ENCODE measurements at regions not wholly inside any gene's neighbourhood (a gene's known extent, or its start where the extent isn't known, plus 50 kb on each side); places are given as distances from the start of the nearest gene placed in this dataset.

GRCh38 chr17:20922128-20922670 is 120.6 kb downstream of the USP22 start:
- TF ChIP-seq CTCF (IDR thresholded peaks at IDR 0.05) (no peak), POLR2A (IDR thresholded peaks at IDR 0.05) (no peak), POLR2AphosphoS5 (IDR thresholded peaks at IDR 0.05) (no peak)
- WGBS: 69% methylated on average over 1 of the region's 1 CpG
- no peaks in the 10 kb centered on the region for H3K27me3 ChIP-seq (replicated peaks; ENCODE audit: insufficient read depth)
- no peaks in the 10 kb centered on the region for H3K9me3 ChIP-seq
- intact Hi-C loops (cut with DNase I): no loop called here
- no peak for DNase-seq (ENCODE audit: low spot score)
- no peaks in the 10 kb centered on the region for H3K36me3 ChIP-seq
- H3K27ac ChIP-seq: peak overlapping the region in 1 of 2 donors; percentile 48
- H3K4me1 ChIP-seq (replicated peaks): no peaks in the 10 kb centered on the region
- H3K4me3 ChIP-seq: no peak overlapping the region

DNA sequence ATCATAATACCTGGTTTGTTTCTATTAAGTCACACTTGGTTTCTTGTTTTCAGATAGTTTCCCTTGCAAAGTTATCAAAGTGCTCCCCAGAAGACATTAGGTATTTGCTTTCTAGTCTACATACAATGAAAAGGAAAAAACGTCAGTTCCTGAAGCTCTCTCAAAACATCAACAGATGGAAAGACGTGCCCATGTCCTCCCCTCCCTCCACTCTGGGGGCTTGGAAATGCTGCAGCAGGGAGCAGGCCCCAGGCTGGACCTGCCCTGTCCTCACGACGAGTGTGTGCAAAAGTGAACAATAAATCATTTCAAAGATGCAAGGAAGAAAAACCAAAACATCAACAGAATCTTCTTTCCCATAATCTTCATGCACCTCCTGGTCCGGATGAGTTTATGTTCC is 118.5 kb downstream of the USP22 start:
- WGBS: 41% methylated on average over 5 of the region's 5 CpGs
- H3K36me3 ChIP-seq: no peaks in the 10 kb centered on the region
- H3K27me3 ChIP-seq (replicated peaks; ENCODE audit: insufficient read depth): no peaks in the 10 kb centered on the region
- H3K4me1 ChIP-seq (replicated peaks): no peaks in the 10 kb centered on the region
- intact Hi-C loops (cut with DNase I): no loop called here
- H3K9me3 ChIP-seq: no peaks in the 10 kb centered on the region
- no peak for DNase-seq (ENCODE audit: low spot score)
- H3K4me3 ChIP-seq: no peak overlapping the region
- H3K27ac ChIP-seq: peak overlapping the region in 1 of 2 donors; percentile 28
- TF ChIP-seq POLR2AphosphoS5 (IDR thresholded peaks at IDR 0.05) (no peak), POLR2A (IDR thresholded peaks at IDR 0.05) (no peak), CTCF (IDR thresholded peaks at IDR 0.05) (no peak)

GRCh38 chr17:20925091-20925490 is 117.7 kb downstream of the USP22 start:
- Histone ChIP-seq H3K4me1 (replicated peaks) (no peaks in the 10 kb centered on the region), H3K9me3 (no peaks in the 10 kb centered on the region), H3K27me3 (replicated peaks; ENCODE audit: insufficient read depth) (no peaks in the 10 kb centered on the region), H3K36me3 (no peaks in the 10 kb centered on the region), H3K4me3 (no peak overlapping the region), H3K27ac (no peak overlapping the region)
- 95% methylated on average over 3 of the region's 3 CpGs for WGBS
- no peak for DNase-seq (ENCODE audit: low spot score)
- intact Hi-C loops (cut with DNase I): no loop called here
- TF ChIP-seq CTCF (IDR thresholded peaks at IDR 0.05) (no peak), POLR2AphosphoS5 (IDR thresholded peaks at IDR 0.05) (no peak), POLR2A (IDR thresholded peaks at IDR 0.05) (no peak)

- no peak for TF ChIP-seq CTCF (IDR thresholded peaks at IDR 0.05)
- TF ChIP-seq POLR2A (IDR thresholded peaks at IDR 0.05): no peak
- no peak for TF ChIP-seq POLR2AphosphoS5 (IDR thresholded peaks at IDR 0.05)
- no peak overlapping the region for H3K27ac ChIP-seq
Observed at GRCh38 chr17:20925954-20926353, 116.9 kb downstream of the USP22 start.

DNA sequence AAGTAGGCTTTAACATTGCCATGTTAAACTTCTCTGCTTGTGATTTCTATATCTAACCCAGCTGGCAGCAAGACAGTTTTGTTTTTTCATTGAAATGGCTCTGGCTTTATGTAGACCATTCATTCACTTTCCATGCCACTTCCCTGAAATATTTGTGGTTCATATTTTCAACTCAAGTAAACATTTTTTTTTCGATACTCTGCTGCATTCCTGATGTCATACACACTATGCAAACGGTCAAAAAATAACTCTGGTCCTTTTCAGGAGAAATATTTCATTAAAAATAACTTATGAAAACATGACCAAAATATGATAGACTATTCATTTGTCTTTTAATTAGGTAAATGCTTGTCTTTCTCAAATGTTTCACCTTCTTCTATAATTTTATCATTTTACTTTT is 116.3 kb downstream of the USP22 start:
- TF ChIP-seq POLR2AphosphoS5 (IDR thresholded peaks at IDR 0.05): no peak
- no peak for TF ChIP-seq CTCF (IDR thresholded peaks at IDR 0.05)
- TF ChIP-seq POLR2A (IDR thresholded peaks at IDR 0.05): no peak
- no peak for DNase-seq (ENCODE audit: low spot score)
- no peaks in the 10 kb centered on the region for H3K4me1 ChIP-seq (replicated peaks)
- intact Hi-C loops (cut with DNase I): no loop called here
- no peaks in the 10 kb centered on the region for H3K27me3 ChIP-seq (replicated peaks; ENCODE audit: insufficient read depth)
- H3K9me3 ChIP-seq: no peaks in the 10 kb centered on the region
- no peak overlapping the region for H3K27ac ChIP-seq
- WGBS: 55% methylated on average over 2 of the region's 2 CpGs
- no peak overlapping the region for H3K4me3 ChIP-seq
- H3K36me3 ChIP-seq: no peaks in the 10 kb centered on the region

More at GRCh38 chr17:20925954-20926353, 116.9 kb downstream of the USP22 start:
- H3K9me3 ChIP-seq: no peaks in the 10 kb centered on the region
- H3K4me1 ChIP-seq (replicated peaks): no peaks in the 10 kb centered on the region
- 61% methylated on average over 2 of the region's 2 CpGs for WGBS
- intact Hi-C loops (cut with DNase I): no loop called here
- DNase-seq (ENCODE audit: low spot score): no peak
- H3K36me3 ChIP-seq: no peaks in the 10 kb centered on the region
- H3K4me3 ChIP-seq: no peak overlapping the region
- H3K27me3 ChIP-seq (replicated peaks; ENCODE audit: insufficient read depth): no peaks in the 10 kb centered on the region

All from prostate gland (tissue), 2 donors.